Heart left ventricle (tissue), 13 donors: ENCODE measurements at regions not wholly inside any gene's neighbourhood (a gene's known extent, or its start where the extent isn't known, plus 50 kb on each side); places are given as distances from the start of the nearest gene placed in this dataset.

ENCODE experiments used
- POLR2A ChIP-seq, 2 donors: fragments of 450-650 bp; IDR thresholded peaks; one replicate each; pipeline ENCODE4 v1.6.1; 2017; ENCODE audit warnings: antibody characterized with exemption in 2 of 2, mild to moderate bottlenecking in 2 of 2, moderate library complexity in 2 of 2
- TF ChIP-seq, protein P1 (sequence below), 12 donors: fragments of 200-600 bp; sonication (generic) in 4 of 12; IDR thresholded peaks; one replicate each; pipeline versions ENCODE4 v1.5.0 to v1.8.0; 2018 to 2022; ENCODE audit warnings: antibody characterized with exemption in 12 of 12, mild to moderate bottlenecking in 5 of 12
- donor health status: ischemic (EF 13 %, LVEDD 7.1; RV severe dilation, severe dysfunction).
- donor health status: DM: no; HTN: yes; CAD: no.
- donor health status: DM: no; HTN: no; CAD: no.
- donor health status: ischemic (EF 25% LVEDD 6.9; RV normal size, moderate dysfunction).
- donor health status: ischemic (EF 25% LVEDD 5.7; RV mildly dilated, moderate dysfunction).
- donor health status: ischemic (EF 35%, LVEDD 5.7; RV mildly dilated, moderate dysfunction).
- donor health status: nonischemic (EF 11% LVEDD 7.7; RV severe dilation, severe dysfunction).
- donor health status: DM: yes; HTN: yes; CAD: no.
- donor health status: PGD.
- donor health status: ischemic (EF 29% LVEDD 5.4; RV normal size, mild dysfunction).
- donor health status: nonischemic (EF 23%, LVEDD 6.1; RV moderate dilation, normal function).

DNA sequence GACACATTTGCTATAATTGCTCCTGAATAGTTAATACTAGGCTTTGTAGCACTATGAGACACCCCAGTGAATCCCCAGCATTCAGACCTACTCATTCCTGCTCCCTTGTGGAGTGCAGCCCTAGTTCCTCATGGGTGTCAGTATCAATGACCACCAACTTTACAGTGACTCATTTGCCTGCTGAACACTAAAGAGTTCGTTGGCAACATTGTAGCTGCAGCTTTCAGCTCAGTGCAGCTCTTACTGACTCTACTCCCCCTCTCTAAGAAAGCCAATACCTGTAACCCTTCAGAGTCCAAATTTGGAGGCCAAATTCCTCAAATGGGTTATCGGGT lies 127.1 kb upstream of the MTPN start:
- TF ChIP-seq, protein P1, sequence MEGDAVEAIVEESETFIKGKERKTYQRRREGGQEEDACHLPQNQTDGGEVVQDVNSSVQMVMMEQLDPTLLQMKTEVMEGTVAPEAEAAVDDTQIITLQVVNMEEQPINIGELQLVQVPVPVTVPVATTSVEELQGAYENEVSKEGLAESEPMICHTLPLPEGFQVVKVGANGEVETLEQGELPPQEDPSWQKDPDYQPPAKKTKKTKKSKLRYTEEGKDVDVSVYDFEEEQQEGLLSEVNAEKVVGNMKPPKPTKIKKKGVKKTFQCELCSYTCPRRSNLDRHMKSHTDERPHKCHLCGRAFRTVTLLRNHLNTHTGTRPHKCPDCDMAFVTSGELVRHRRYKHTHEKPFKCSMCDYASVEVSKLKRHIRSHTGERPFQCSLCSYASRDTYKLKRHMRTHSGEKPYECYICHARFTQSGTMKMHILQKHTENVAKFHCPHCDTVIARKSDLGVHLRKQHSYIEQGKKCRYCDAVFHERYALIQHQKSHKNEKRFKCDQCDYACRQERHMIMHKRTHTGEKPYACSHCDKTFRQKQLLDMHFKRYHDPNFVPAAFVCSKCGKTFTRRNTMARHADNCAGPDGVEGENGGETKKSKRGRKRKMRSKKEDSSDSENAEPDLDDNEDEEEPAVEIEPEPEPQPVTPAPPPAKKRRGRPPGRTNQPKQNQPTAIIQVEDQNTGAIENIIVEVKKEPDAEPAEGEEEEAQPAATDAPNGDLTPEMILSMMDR (IDR thresholded peaks at IDR 0.05), result no peak
- TF ChIP-seq POLR2A (IDR thresholded peaks at IDR 0.05), result no peak
